Parathyroid adenoma (tissue), 2 donors: ENCODE measurements at regions not wholly inside any gene's neighbourhood (a gene's known extent, or its start where the extent isn't known, plus 50 kb on each side); places are given as distances from the start of the nearest gene placed in this dataset.
"Not testable (repeated sequence)": the region's sequence is repeated elsewhere in the genome, so short reads cannot be mapped to it uniquely, and the experiment has no call there.

Experiments
- H2AFZ ChIP-seq: fragments of 300-600 bp; sonication (generic); one replicate; pipeline ENCODE4 v1.7.0; 2017; ENCODE audit warnings: antibody characterized with exemption, mild to moderate bottlenecking
- H3K27ac ChIP-seq: fragments of 300-600 bp; sonication (generic); one replicate; pipeline ENCODE4 v1.7.0; 2017
- H3K27me3 ChIP-seq: fragments of 300-600 bp; sonication (generic); one replicate; pipeline ENCODE4 v1.7.0; 2017; ENCODE audit warnings: low read length; ENCODE audit not compliant: control insufficient read depth, insufficient read depth
- H3K36me3 ChIP-seq: fragments of 300-600 bp; sonication (generic); one replicate; pipeline ENCODE4 v1.7.0; 2017; ENCODE audit warnings: low read length; ENCODE audit not compliant: control insufficient read depth, insufficient read depth
- H3K4me1 ChIP-seq: fragments of 300-600 bp; sonication (generic); one replicate; pipeline ENCODE4 v1.7.0; 2017; ENCODE audit warnings: control low read depth
- H3K4me2 ChIP-seq: fragments of 300-600 bp; sonication (generic); one replicate; pipeline ENCODE4 v1.7.0; 2017; ENCODE audit warnings: low read length
- H3K4me3 ChIP-seq: fragments of 300-600 bp; sonication (generic); one replicate; pipeline ENCODE4 v1.7.0; 2017; ENCODE audit warnings: low read depth, low read length
- H3K79me2 ChIP-seq: fragments of 300-600 bp; sonication (generic); one replicate; pipeline ENCODE4 v1.7.0; 2017; ENCODE audit warnings: control low read depth
- H3K9ac ChIP-seq: fragments of 300-600 bp; sonication (generic); one replicate; pipeline ENCODE4 v1.7.0; 2017; ENCODE audit warnings: mild to moderate bottlenecking
- H3K9me3 ChIP-seq: fragments of 300-600 bp; sonication (generic); one replicate; pipeline ENCODE4 v1.7.0; 2017; ENCODE audit warnings: low read length; ENCODE audit not compliant: control insufficient read depth
- TF ChIP-seq, protein P1 (sequence below): fragments of 300-600 bp; sonication (generic); IDR thresholded peaks from one replicate; pipeline ENCODE4 v1.7.0; 2017; ENCODE audit warnings: antibody characterized with exemption, mild to moderate bottlenecking
- donor health status: primary hyperparathyroidism.

DNA sequence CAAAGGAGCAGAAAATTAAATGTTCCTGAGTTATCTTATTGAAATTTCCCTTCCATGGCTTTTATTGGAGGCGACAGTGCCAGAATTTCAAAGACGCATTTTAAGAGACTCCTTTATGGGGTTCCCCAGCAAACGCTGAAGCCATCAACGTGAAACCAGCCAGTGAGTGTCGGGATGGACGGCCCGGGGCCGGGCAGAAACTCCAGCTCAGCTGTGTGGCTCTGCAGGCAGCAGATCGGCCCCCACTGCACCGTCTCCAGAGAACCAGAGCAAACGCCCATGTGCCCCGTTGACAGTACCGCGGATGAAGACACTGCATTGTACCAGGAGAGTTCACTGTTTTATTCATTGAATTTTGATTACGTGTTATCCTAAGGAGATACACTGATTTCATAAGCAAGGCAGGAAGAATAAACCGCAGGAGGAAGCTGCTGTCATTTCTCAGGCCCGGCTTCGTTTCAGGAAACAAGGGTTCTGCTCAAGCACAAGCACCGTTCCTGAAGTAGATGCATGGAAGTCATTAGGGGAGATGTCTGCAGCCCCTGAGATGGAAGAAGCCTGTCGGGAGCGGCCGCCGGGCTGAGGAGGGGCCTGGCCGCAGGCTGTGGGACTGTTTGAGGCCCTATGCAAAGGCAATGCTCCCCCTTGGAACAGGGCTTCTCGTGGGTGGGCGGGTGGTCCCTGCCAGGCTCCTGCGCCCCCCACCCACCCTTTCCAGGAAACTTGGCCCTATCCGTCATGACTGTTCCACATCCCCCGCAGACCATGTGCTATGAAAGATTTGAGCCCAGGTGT lies 639.7 kb downstream of the TBC1D22A start:
- Histone ChIP-seq H3K4me1 (no peaks in the 10 kb centered on the region), H3K9me3 (no peaks in the 10 kb centered on the region), H3K4me3 (no peak overlapping the region), H3K27ac (no peak overlapping the region), H3K9ac (no peak overlapping the region), H2AFZ (no peak overlapping the region), H3K27me3 (no peaks in the 10 kb centered on the region), H3K36me3 (no peaks in the 10 kb centered on the region), H3K79me2 (no peaks in the 10 kb centered on the region), H3K4me2 (no peak overlapping the region)
- TF ChIP-seq, protein P1, sequence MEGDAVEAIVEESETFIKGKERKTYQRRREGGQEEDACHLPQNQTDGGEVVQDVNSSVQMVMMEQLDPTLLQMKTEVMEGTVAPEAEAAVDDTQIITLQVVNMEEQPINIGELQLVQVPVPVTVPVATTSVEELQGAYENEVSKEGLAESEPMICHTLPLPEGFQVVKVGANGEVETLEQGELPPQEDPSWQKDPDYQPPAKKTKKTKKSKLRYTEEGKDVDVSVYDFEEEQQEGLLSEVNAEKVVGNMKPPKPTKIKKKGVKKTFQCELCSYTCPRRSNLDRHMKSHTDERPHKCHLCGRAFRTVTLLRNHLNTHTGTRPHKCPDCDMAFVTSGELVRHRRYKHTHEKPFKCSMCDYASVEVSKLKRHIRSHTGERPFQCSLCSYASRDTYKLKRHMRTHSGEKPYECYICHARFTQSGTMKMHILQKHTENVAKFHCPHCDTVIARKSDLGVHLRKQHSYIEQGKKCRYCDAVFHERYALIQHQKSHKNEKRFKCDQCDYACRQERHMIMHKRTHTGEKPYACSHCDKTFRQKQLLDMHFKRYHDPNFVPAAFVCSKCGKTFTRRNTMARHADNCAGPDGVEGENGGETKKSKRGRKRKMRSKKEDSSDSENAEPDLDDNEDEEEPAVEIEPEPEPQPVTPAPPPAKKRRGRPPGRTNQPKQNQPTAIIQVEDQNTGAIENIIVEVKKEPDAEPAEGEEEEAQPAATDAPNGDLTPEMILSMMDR = no peak

GRCh38 chr22:47401592-47401898 lies 639.1 kb downstream of the TBC1D22A start:
- TF ChIP-seq, protein P1 = no peak
- no peaks in the 10 kb centered on the region for H3K27me3 ChIP-seq
- H2AFZ ChIP-seq = no peak overlapping the region
- H3K79me2 ChIP-seq = no peaks in the 10 kb centered on the region
- no peaks in the 10 kb centered on the region for H3K9me3 ChIP-seq
- H3K27ac ChIP-seq = no peak overlapping the region
- no peaks in the 10 kb centered on the region for H3K36me3 ChIP-seq
- H3K4me1 ChIP-seq = no peaks in the 10 kb centered on the region
- no peak overlapping the region for H3K4me2 ChIP-seq
- H3K9ac ChIP-seq = no peak overlapping the region
- H3K4me3 ChIP-seq = no peak overlapping the region

GRCh38 chr22:47400701-47401591 lies 638.5 kb downstream of the TBC1D22A start:
- no peaks in the 10 kb centered on the region for H3K27me3 ChIP-seq
- TF ChIP-seq, protein P1 = no peak

DNA sequence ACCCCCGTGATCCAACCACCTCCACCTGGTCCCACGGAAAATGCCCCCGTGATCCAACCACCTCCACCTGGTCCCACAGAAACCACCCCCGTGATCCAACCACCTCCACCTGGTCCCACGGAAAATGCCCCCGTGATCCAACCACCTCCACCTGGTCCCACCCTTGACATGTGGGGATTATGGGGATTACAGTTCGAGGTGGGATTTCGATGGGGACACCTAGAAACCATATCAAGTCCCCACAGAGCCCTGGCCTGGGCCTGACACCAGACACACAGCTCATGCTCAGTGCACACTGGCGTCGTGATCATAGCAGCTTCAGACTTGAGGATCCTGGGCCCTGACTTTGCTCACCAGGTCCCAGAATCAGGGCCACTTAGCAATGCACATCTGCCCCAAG lies 637.7 kb downstream of the TBC1D22A start:
- not testable (repeated sequence) for H2AFZ ChIP-seq, H3K36me3 ChIP-seq, H3K27me3 ChIP-seq, H3K9ac ChIP-seq, H3K4me1 ChIP-seq, H3K79me2 ChIP-seq, H3K9me3 ChIP-seq, H3K27ac ChIP-seq, H3K4me2 ChIP-seq, H3K4me3 ChIP-seq

More at GRCh38 chr22:47400701-47401591, 638.5 kb downstream of the TBC1D22A start:
- Histone ChIP-seq H3K36me3 (no peaks in the 10 kb centered on the region), H3K27ac (no peak overlapping the region), H2AFZ (no peak overlapping the region), H3K4me2 (no peak overlapping the region), H3K9ac (no peak overlapping the region), H3K4me1 (no peaks in the 10 kb centered on the region), H3K9me3 (no peaks in the 10 kb centered on the region), H3K79me2 (no peaks in the 10 kb centered on the region), H3K4me3 (no peak overlapping the region)

- H3K27ac ChIP-seq = no peak overlapping the region
- no peaks in the 10 kb centered on the region for H3K4me1 ChIP-seq
- H3K9me3 ChIP-seq = no peaks in the 10 kb centered on the region
- TF ChIP-seq, protein P1 = no peak
- no peak overlapping the region for H2AFZ ChIP-seq
- no peaks in the 10 kb centered on the region for H3K27me3 ChIP-seq
- no peaks in the 10 kb centered on the region for H3K79me2 ChIP-seq
- H3K36me3 ChIP-seq = no peaks in the 10 kb centered on the region
- H3K9ac ChIP-seq = no peak overlapping the region
- H3K4me3 ChIP-seq = no peak overlapping the region
- H3K4me2 ChIP-seq = no peak overlapping the region
These were observed 636.7 kb downstream of the TBC1D22A start for GRCh38 chr22:47398921-47399790.
